ACC112 (cell line): ENCODE measurements at regions not wholly inside any gene's neighbourhood (a gene's known extent, or its start where the extent isn't known, plus 50 kb on each side); places are given as distances from the start of the nearest gene placed in this dataset.
"Not testable (repeated sequence)": the region's sequence is repeated elsewhere in the genome, so short reads cannot be mapped to it uniquely, and the experiment has no call there.

Source experiments
- H2AFZ ChIP-seq: fragments of 200-600 bp; sonication (generic); one replicate; pipeline ENCODE4 v1.6.0; 2017; ENCODE audit warnings: antibody characterized with exemption, low read length; ENCODE audit not compliant: unreplicated experiment
- H3K27ac ChIP-seq: fragments of 200-600 bp; sonication (generic); 2 replicates; pipeline ENCODE4 v1.5.1; 2014; ENCODE audit warnings: low read depth, mild to moderate bottlenecking, antibody characterized with exemption, low read length, moderate library complexity
- H3K27me3 ChIP-seq: fragments of 200-600 bp; sonication (generic); 2 replicates; pipeline ENCODE4 v1.6.1; 2014; ENCODE audit warnings: mild to moderate bottlenecking, antibody characterized with exemption, low read length, moderate library complexity, mixed read lengths; ENCODE audit not compliant: insufficient read depth
- H3K36me3 ChIP-seq: fragments of 200-600 bp; sonication (generic); 2 replicates; pipeline ENCODE4 v1.6.1; 2016; ENCODE audit warnings: mild to moderate bottlenecking, antibody characterized with exemption, low read length, moderate library complexity, mixed read lengths; ENCODE audit not compliant: insufficient read depth
- H3K4me1 ChIP-seq: fragments of 200-600 bp; sonication (generic); one replicate; pipeline ENCODE4 v1.6.1; 2016; ENCODE audit warnings: low read length, mixed read lengths; ENCODE audit not compliant: insufficient read depth, unreplicated experiment, control insufficient read depth
- H3K4me3 ChIP-seq: fragments of 200-600 bp; sonication (generic); 2 replicates; pipeline ENCODE4 v1.5.1; 2014; ENCODE audit warnings: mild to moderate bottlenecking, low read depth, low read length
- H3K79me2 ChIP-seq: fragments of 200-600 bp; sonication (generic); one replicate; pipeline ENCODE4 v1.6.0; 2016; ENCODE audit warnings: low read length; ENCODE audit not compliant: control insufficient read depth, unreplicated experiment, insufficient read depth

- no peaks in the 10 kb centered on the region for H3K79me2 ChIP-seq
- no peaks in the 10 kb centered on the region for H3K27me3 ChIP-seq
- H3K27ac ChIP-seq = no peak overlapping the region
- no peak overlapping the region for H3K4me3 ChIP-seq
- no peaks in the 10 kb centered on the region for H3K36me3 ChIP-seq
- H2AFZ ChIP-seq = no peak overlapping the region
- H3K4me1 ChIP-seq = no peaks in the 10 kb centered on the region
Measured at GRCh38 chr6:65998544-65998943, 291.5 kb upstream of the EYS start.

- Histone ChIP-seq H3K4me1 (no peaks in the 10 kb centered on the region), H3K27me3 (no peaks in the 10 kb centered on the region), H3K79me2 (no peaks in the 10 kb centered on the region), H2AFZ (no peak overlapping the region), H3K27ac (no peak overlapping the region), H3K36me3 (no peaks in the 10 kb centered on the region), H3K4me3 (no peak overlapping the region)
Measured at GRCh38 chr6:65997539-65997938, 290.5 kb upstream of the EYS start.

GRCh38 chr6:65996096-65996495, 289.1 kb upstream of the EYS start:
- no peaks in the 10 kb centered on the region for H3K36me3 ChIP-seq
- no peak overlapping the region for H2AFZ ChIP-seq
- H3K27ac ChIP-seq = no peak overlapping the region
- H3K4me3 ChIP-seq = no peak overlapping the region
- H3K79me2 ChIP-seq = no peaks in the 10 kb centered on the region
- H3K4me1 ChIP-seq = no peaks in the 10 kb centered on the region
- no peaks in the 10 kb centered on the region for H3K27me3 ChIP-seq

DNA sequence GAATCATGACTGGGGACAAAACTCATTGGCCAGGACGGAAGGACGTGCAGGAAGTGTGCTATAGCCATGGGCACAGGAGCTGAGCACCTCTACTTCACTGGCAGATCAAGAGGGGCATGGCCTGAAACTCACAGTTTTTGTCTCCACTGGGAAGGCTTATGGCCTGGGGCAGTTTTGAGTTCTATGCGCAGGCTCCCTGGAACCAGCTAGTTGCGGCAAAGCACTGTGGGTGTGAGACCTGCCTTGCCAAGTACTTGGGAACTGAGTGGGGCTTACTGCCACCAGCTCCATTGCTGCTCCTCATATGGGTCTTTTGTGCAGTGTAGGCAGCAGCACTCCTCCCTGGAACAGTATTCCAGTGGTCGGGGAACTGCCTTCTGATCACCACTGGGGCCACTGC, 282.6 kb upstream of the EYS start:
- no peak overlapping the region for H2AFZ ChIP-seq
- no peaks in the 10 kb centered on the region for H3K79me2 ChIP-seq
- H3K36me3 ChIP-seq = no peaks in the 10 kb centered on the region
- no peak overlapping the region for H3K27ac ChIP-seq
- H3K4me1 ChIP-seq = no peaks in the 10 kb centered on the region
- no peaks in the 10 kb centered on the region for H3K27me3 ChIP-seq
- H3K4me3 ChIP-seq = no peak overlapping the region

DNA sequence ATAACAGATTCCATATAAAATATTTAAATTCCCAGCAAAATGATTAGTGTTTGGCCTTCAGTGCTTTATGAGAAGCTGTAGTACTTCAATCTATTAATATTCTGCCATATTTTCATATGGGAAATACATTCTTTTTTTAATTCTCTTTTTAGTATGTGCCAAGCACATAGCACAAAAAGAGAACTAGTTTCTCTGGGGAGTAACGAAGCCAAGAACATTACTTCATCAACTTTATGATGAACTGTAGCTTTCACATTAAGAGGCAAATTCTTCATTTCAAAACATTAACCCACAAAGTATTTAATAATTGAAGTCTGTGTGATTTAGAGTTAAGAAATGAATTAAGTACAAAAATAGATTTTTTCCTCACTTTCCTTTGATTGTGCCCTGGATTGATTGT, 281.0 kb upstream of the EYS start:
- Histone ChIP-seq H3K27ac (no peak overlapping the region), H3K36me3 (no peaks in the 10 kb centered on the region), H3K4me1 (no peaks in the 10 kb centered on the region), H3K4me3 (no peak overlapping the region), H2AFZ (no peak overlapping the region), H3K27me3 (no peaks in the 10 kb centered on the region), H3K79me2 (no peaks in the 10 kb centered on the region)

DNA sequence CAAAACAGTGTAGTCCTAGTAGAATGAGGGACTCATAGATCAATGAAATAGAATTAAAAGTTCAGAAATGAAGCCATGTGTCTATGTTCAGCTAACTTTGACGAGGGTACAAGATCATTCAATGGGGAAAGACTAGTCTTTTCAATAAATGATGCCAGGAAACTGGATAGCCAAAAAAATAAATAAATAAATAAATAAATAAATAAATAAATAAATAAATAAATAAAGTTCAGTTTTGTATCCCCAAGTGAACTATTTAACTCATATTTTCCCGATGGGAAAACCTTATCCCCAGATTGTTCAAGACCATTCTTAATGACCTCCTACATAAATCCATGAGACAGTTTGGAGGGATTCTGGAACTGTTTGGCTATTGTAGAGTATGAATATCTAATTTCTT, 277.1 kb upstream of the EYS start:
- H3K27me3 ChIP-seq = no peaks in the 10 kb centered on the region
- no peak overlapping the region for H3K27ac ChIP-seq
- H2AFZ ChIP-seq = no peak overlapping the region
- no peaks in the 10 kb centered on the region for H3K79me2 ChIP-seq
- H3K36me3 ChIP-seq = no peaks in the 10 kb centered on the region
- no peaks in the 10 kb centered on the region for H3K4me1 ChIP-seq
- no peak overlapping the region for H3K4me3 ChIP-seq

GRCh38 chr6:65979120-65979519, 272.1 kb upstream of the EYS start:
- H3K27me3 ChIP-seq = no peaks in the 10 kb centered on the region
- H3K27ac ChIP-seq = no peak overlapping the region
- no peaks in the 10 kb centered on the region for H3K4me1 ChIP-seq
- no peak overlapping the region for H3K4me3 ChIP-seq
- no peak overlapping the region for H2AFZ ChIP-seq
- H3K79me2 ChIP-seq = no peaks in the 10 kb centered on the region
- no peaks in the 10 kb centered on the region for H3K36me3 ChIP-seq

GRCh38 chr6:65971252-65971651, 264.2 kb upstream of the EYS start:
- not testable (repeated sequence) for H3K36me3 ChIP-seq, H2AFZ ChIP-seq, H3K27me3 ChIP-seq, H3K79me2 ChIP-seq, H3K4me3 ChIP-seq, H3K4me1 ChIP-seq, H3K27ac ChIP-seq

DNA sequence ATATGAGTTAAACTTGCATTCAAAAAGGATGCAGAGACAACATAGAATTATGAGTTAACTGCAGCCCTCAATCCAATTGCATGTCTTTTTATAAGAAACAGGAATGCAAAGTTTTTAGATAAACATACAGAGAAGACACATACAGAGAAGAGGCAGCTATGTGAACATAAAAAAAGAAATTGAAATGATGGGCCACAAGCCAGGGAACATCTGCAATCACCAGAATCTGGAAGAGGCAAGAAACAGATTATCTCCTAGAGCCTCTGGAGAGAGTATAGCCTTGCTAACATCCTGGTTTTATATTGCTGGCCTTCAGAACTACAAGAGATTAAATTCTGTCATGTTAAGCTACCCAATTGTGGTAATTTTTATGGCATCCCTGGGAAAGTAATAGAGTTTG, 257.2 kb upstream of the EYS start:
- Histone ChIP-seq H3K4me3 (no peak overlapping the region), H3K4me1 (no peaks in the 10 kb centered on the region)

GRCh38 chr6:65955034-65955433, 248.0 kb upstream of the EYS start:
- Histone ChIP-seq H3K79me2 (no peaks in the 10 kb centered on the region), H3K4me3 (no peak overlapping the region), H3K36me3 (no peaks in the 10 kb centered on the region), H2AFZ (no peak overlapping the region), H3K27me3 (no peaks in the 10 kb centered on the region), H3K4me1 (no peaks in the 10 kb centered on the region), H3K27ac (no peak overlapping the region)

More for the DNA sequence above, 257.2 kb upstream of the EYS start:
- H3K36me3 ChIP-seq = no peaks in the 10 kb centered on the region
- no peaks in the 10 kb centered on the region for H3K79me2 ChIP-seq
- H3K27me3 ChIP-seq = no peaks in the 10 kb centered on the region
- H2AFZ ChIP-seq = no peak overlapping the region
- no peak overlapping the region for H3K27ac ChIP-seq

GRCh38 chr6:65948062-65948461, 241.0 kb upstream of the EYS start:
- no peaks in the 10 kb centered on the region for H3K79me2 ChIP-seq

DNA sequence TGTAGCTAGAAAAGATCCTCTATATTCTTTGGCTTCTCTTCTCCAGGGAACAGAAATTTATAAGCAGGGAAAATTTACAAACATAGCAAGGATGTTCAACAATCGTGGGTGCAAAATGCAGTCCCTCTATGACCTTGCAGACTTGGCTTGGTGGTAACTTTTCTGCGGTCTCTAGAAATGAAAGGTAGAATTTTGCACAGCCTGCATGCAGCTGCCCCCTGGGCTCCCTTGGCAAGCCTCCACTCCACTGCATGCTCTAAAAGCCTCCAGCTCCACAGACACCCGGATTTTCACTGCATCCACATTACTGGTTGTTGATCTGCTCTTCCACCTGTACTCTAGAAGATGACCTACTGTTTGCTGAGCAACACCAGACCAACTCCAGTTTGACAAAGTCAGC, 236.5 kb upstream of the EYS start:
- H2AFZ ChIP-seq = no peak overlapping the region
- no peaks in the 10 kb centered on the region for H3K36me3 ChIP-seq
- no peak overlapping the region for H3K4me3 ChIP-seq
- no peaks in the 10 kb centered on the region for H3K79me2 ChIP-seq
- no peaks in the 10 kb centered on the region for H3K4me1 ChIP-seq
- H3K27me3 ChIP-seq = no peaks in the 10 kb centered on the region
- H3K27ac ChIP-seq = no peak overlapping the region

More at GRCh38 chr6:65948062-65948461, 241.0 kb upstream of the EYS start:
- Histone ChIP-seq H3K4me1 (no peaks in the 10 kb centered on the region), H3K4me3 (no peak overlapping the region), H2AFZ (no peak overlapping the region), H3K27me3 (no peaks in the 10 kb centered on the region), H3K36me3 (no peaks in the 10 kb centered on the region), H3K27ac (no peak overlapping the region)
